PFSK-1 (cell line): ENCODE measurements at regions not wholly inside any gene's neighbourhood (a gene's known extent, or its start where the extent isn't known, plus 50 kb on each side); places are given as distances from the start of the nearest gene placed in this dataset.

Experiments used
- FOXP2 ChIP-seq: optimal IDR thresholded peaks from 2 replicates; pipeline ENCODE3; 2011; ENCODE audit warnings: borderline replicate concordance, control low read depth, inconsistent platforms; ENCODE audit not compliant: insufficient read depth; ENCODE audit errors: extremely low read length, extremely low read depth
- POLR2AphosphoS5 ChIP-seq: IDR thresholded peaks from 2 replicates; pipeline ENCODE4 v1.6.1; 2012; ENCODE audit warnings: low read depth, mild to moderate bottlenecking, control low read depth, low read length, moderate library complexity
- REST ChIP-seq, 2 experiments: IDR thresholded peaks; 2 replicates each; pipeline versions ENCODE4 v1.6.1 to v1.8.0; 2011 to 2012; ENCODE audit warnings: low read depth in 2 of 2, low read length in 2 of 2, control low read depth in 1 of 2, inconsistent platforms in 1 of 2, mild to moderate bottlenecking in 1 of 2, moderate library complexity in 1 of 2; ENCODE audit not compliant: insufficient read depth in 1 of 2
- SIN3A ChIP-seq: IDR thresholded peaks from 2 replicates; pipeline ENCODE4 v1.6.1; 2012; ENCODE audit warnings: mild to moderate bottlenecking, low read length, moderate library complexity, borderline replicate concordance; ENCODE audit not compliant: insufficient read depth
- TAF1 ChIP-seq: IDR thresholded peaks from 2 replicates; pipeline ENCODE4 v1.6.1; 2012; ENCODE audit warnings: low read length, control low read depth, borderline replicate concordance; ENCODE audit not compliant: insufficient read depth

GRCh38 chr4:34464196-34464595 is 1780.1 kb downstream of the ARAP2 start:
- no peak for TF ChIP-seq TAF1
- TF ChIP-seq POLR2AphosphoS5: no peak
- TF ChIP-seq REST (IDR thresholded peaks at IDR 0.05; ENCODE audit: insufficient read depth in 1 of 2, low read depth in 2 of 2, low read length in 2 of 2): no peak
- TF ChIP-seq FOXP2: no peak
- no peak for TF ChIP-seq SIN3A
